ENCODE measurements at regions not wholly inside any gene's neighbourhood (a gene's known extent, or its start where the extent isn't known, plus 50 kb on each side); places are given as distances from the start of the nearest gene placed in this dataset.

DNA sequence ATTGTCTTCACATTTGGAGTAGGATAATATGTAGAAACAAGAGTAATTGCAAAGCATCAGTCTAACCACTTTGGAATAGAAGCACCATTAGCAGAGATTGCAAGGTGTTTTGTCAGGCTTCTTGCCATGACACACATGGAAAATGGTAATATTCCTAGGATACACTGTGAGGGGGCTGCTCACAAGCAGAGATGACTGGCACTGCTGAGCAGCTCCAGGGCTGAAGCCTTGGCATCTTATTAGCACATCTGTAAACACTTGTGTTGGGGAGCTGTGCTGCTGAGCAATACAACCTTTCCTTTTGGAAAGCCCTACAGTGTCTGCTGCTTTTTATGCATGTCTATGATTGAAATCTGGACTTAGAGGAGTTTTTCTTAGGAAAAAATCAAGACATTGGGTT, 602.2 kb downstream of the XIRP2 start:
- Histone ChIP-seq H3K4me1 (ENCODE audit: control insufficient read depth in 3 of 3, insufficient read depth in 3 of 3, low read length in 3 of 3) (peaks cover 3 to 10% (median 4%) of the 10 kb centered on the region in 3 donors), H3K36me3 (ENCODE audit: control insufficient read depth in 3 of 3, insufficient read depth in 3 of 3, low read length in 3 of 3) (no peaks in the 10 kb centered on the region), H3K27ac (ENCODE audit: low read depth, low read length) (no peak overlapping the region), H3K9ac (ENCODE audit: low read depth in 1 of 3, low read length in 3 of 3) (no peak overlapping the region), H3K4me3 (ENCODE audit: low read length in 3 of 3) (no peak overlapping the region), H3K27me3 (ENCODE audit: control insufficient read depth in 3 of 3, insufficient read depth in 3 of 3, low read length in 3 of 3) (no peaks in the 10 kb centered on the region), H3K9me3 (ENCODE audit: control insufficient read depth in 3 of 3, low read length in 3 of 3) (no peaks in the 10 kb centered on the region)

DNA sequence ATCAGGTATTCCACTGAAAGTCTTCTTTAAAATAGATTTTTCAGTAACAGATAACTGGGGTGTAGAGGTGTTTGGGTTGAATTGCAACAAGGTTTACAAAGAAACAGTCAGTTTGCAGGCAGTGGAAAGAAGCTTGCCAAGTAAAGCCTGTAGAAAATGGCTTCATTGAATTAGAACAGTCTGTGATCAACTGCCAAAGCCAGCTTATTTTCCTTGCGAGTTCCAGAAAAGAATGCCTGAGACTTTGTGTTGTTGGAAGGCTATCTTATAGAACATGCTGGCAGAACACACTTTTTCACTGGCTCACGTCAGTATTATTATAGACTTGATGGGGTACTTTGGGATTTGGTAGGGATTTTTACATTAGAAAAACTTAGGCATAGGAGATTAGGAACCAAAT, 601.0 kb downstream of the XIRP2 start:
- Histone ChIP-seq H3K4me1 (ENCODE audit: control insufficient read depth in 3 of 3, insufficient read depth in 3 of 3, low read length in 3 of 3) (peaks cover 3 to 10% (median 4%) of the 10 kb centered on the region in 3 donors), H3K27me3 (ENCODE audit: control insufficient read depth in 3 of 3, insufficient read depth in 3 of 3, low read length in 3 of 3) (no peaks in the 10 kb centered on the region), H3K9ac (ENCODE audit: low read depth in 1 of 3, low read length in 3 of 3) (no peak overlapping the region), H3K27ac (ENCODE audit: low read depth, low read length) (no peak overlapping the region), H3K9me3 (ENCODE audit: control insufficient read depth in 3 of 3, low read length in 3 of 3) (no peaks in the 10 kb centered on the region), H3K4me3 (ENCODE audit: low read length in 3 of 3) (no peak overlapping the region), H3K36me3 (ENCODE audit: control insufficient read depth in 3 of 3, insufficient read depth in 3 of 3, low read length in 3 of 3) (no peaks in the 10 kb centered on the region)

DNA sequence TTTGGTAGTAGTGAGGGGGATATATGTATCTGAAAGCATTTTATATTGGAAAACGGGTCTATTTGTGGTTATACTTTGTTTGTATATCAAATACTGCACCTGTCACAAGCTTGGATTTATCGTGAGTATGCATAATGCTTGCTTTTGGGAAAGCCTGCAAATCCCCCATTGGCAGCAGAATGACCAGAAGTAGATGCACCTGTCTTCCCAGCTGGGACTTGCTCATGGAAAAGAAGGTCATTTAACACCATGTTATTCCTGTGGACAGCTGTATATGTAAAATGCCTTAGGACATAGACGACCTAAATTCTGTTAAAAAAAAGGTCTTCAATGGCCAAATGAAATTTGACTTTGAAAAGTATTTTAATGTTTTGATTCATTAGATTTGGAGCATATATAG, 599.4 kb downstream of the XIRP2 start:
- Histone ChIP-seq H3K27me3 (ENCODE audit: control insufficient read depth in 3 of 3, insufficient read depth in 3 of 3, low read length in 3 of 3) (no peaks in the 10 kb centered on the region), H3K4me3 (ENCODE audit: low read length in 3 of 3) (no peak overlapping the region), H3K27ac (ENCODE audit: low read depth, low read length) (no peak overlapping the region), H3K4me1 (ENCODE audit: control insufficient read depth in 3 of 3, insufficient read depth in 3 of 3, low read length in 3 of 3) (peaks cover 3 to 10% (median 4%) of the 10 kb centered on the region in 3 donors), H3K9ac (ENCODE audit: low read depth in 1 of 3, low read length in 3 of 3) (no peak overlapping the region), H3K9me3 (ENCODE audit: control insufficient read depth in 3 of 3, low read length in 3 of 3) (no peaks in the 10 kb centered on the region), H3K36me3 (ENCODE audit: control insufficient read depth in 3 of 3, insufficient read depth in 3 of 3, low read length in 3 of 3) (no peaks in the 10 kb centered on the region)

DNA sequence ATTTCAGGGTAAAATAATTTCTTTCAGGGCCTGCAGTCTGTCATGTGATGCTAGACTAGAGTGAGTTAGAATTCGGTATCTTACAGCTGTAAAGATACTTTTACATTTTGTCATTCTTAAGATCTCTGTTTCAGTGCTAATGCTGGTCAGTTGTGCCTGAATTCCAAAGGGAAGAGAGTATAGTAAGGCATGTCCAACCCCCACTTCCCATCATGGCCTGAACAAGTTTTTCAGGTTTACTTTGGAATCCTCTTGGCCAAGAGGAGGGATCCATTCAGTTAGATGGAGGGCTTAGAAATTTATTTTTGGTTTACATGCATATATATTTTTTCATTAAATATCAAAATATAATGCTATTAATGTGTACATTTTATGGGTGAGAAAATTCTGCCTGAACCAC, 596.6 kb downstream of the XIRP2 start:
- H3K9ac ChIP-seq (ENCODE audit: low read depth in 1 of 3, low read length in 3 of 3): no peak overlapping the region
- no peaks in the 10 kb centered on the region for H3K36me3 ChIP-seq (ENCODE audit: control insufficient read depth in 3 of 3, insufficient read depth in 3 of 3, low read length in 3 of 3)
- H3K4me1 ChIP-seq (ENCODE audit: control insufficient read depth in 3 of 3, insufficient read depth in 3 of 3, low read length in 3 of 3): peaks cover 3 to 10% (median 4%) of the 10 kb centered on the region in 3 donors
- no peaks in the 10 kb centered on the region for H3K27me3 ChIP-seq (ENCODE audit: control insufficient read depth in 3 of 3, insufficient read depth in 3 of 3, low read length in 3 of 3)
- no peaks in the 10 kb centered on the region for H3K9me3 ChIP-seq (ENCODE audit: control insufficient read depth in 3 of 3, low read length in 3 of 3)
- H3K27ac ChIP-seq (ENCODE audit: low read depth, low read length): no peak overlapping the region
- H3K4me3 ChIP-seq (ENCODE audit: low read length in 3 of 3): no peak overlapping the region

DNA sequence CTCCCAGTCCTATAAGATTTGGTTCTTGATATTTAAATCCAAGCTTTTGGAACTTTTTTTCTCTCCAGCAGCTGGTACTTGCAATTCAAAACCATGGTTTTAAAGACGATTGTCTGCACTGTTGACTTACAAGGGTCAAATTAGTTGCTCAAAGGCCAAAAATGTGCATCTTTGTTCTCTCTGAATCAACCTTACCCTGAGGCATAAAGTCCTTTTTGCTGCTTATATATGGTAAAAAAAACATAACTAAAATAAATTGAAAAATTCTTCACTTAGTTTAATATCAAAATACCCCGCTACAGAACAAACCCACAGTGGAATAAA, 592.7 kb downstream of the XIRP2 start:
- Histone ChIP-seq H3K27ac (ENCODE audit: low read depth, low read length) (no peak overlapping the region), H3K9ac (ENCODE audit: low read depth in 1 of 3, low read length in 3 of 3) (no peak overlapping the region), H3K36me3 (ENCODE audit: control insufficient read depth in 3 of 3, insufficient read depth in 3 of 3, low read length in 3 of 3) (no peaks in the 10 kb centered on the region), H3K9me3 (ENCODE audit: control insufficient read depth in 3 of 3, low read length in 3 of 3) (no peaks in the 10 kb centered on the region), H3K27me3 (ENCODE audit: control insufficient read depth in 3 of 3, insufficient read depth in 3 of 3, low read length in 3 of 3) (no peaks in the 10 kb centered on the region), H3K4me3 (ENCODE audit: low read length in 3 of 3) (peak overlapping the region in 1 of 3 donors; percentile 20), H3K4me1 (ENCODE audit: control insufficient read depth in 3 of 3, insufficient read depth in 3 of 3, low read length in 3 of 3) (no peaks in the 10 kb centered on the region)

DNA sequence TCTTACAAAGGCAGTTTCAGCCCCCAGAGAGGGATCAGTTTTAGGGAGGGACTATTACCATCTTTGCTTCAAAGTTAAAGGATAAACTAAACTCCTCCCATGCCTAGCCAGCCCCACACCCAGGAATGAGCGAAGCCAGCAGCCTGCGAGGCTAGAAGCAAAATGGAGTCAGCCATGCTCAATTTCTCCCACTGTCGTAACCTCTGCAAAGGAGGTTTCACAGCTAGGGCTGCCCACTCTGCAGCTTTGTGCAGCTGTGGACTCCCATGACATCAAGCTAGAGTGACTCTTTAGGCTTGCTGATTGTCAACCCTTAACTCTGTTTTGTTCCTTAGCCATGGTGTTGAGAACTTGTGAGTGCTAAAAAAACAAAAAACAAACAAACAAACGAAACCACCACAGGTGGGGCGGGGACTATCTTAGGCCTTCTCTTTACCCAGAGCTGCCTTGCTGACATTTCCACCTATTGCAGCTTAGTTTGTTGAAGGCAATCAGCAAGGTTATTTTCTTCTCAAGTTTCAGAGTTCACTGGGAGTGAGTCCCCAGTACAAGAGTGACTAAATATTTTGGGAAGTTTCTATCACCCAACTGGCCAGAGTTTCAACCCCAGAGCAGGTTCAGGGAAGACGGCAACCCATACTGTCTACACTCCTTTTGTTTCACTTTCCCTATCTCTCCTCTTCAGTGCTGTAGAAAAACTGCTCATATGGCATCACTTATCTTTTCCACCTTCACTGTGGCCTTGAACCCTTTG, 592.1 kb downstream of the XIRP2 start:
- H3K36me3 ChIP-seq (ENCODE audit: control insufficient read depth in 3 of 3, insufficient read depth in 3 of 3, low read length in 3 of 3): no peaks in the 10 kb centered on the region
- H3K4me3 ChIP-seq (ENCODE audit: low read length in 3 of 3): peak overlapping the region in 1 of 3 donors; percentile 20
- no peak overlapping the region for H3K27ac ChIP-seq (ENCODE audit: low read depth, low read length)
- H3K27me3 ChIP-seq (ENCODE audit: control insufficient read depth in 3 of 3, insufficient read depth in 3 of 3, low read length in 3 of 3): no peaks in the 10 kb centered on the region
- no peaks in the 10 kb centered on the region for H3K9me3 ChIP-seq (ENCODE audit: control insufficient read depth in 3 of 3, low read length in 3 of 3)
- H3K4me1 ChIP-seq (ENCODE audit: control insufficient read depth in 3 of 3, insufficient read depth in 3 of 3, low read length in 3 of 3): no peaks in the 10 kb centered on the region
- no peak overlapping the region for H3K9ac ChIP-seq (ENCODE audit: low read depth in 1 of 3, low read length in 3 of 3)

DNA sequence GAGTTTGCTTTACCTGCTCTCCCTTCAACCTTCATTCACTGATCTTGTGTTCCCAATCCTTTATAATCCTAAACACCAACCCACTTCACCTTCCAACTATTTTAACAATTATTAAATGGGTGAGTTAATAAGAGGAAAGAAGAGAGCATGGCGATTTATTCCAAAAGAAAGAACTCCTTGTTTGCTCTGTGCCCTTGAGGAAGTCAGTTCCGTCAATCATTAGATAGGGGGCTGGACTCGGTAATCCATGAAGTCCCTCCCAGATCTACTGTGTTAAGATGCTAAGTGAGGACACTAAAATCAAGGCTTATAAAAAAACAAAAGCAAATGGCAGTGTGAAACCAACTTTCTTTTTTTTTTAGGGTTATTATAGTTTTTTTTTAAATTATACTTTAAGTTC, 589.9 kb downstream of the XIRP2 start:
- Histone ChIP-seq H3K36me3 (ENCODE audit: control insufficient read depth in 3 of 3, insufficient read depth in 3 of 3, low read length in 3 of 3) (no peaks in the 10 kb centered on the region), H3K9me3 (ENCODE audit: control insufficient read depth in 3 of 3, low read length in 3 of 3) (no peaks in the 10 kb centered on the region), H3K27me3 (ENCODE audit: control insufficient read depth in 3 of 3, insufficient read depth in 3 of 3, low read length in 3 of 3) (no peaks in the 10 kb centered on the region), H3K4me1 (ENCODE audit: control insufficient read depth in 3 of 3, insufficient read depth in 3 of 3, low read length in 3 of 3) (no peaks in the 10 kb centered on the region), H3K4me3 (ENCODE audit: low read length in 3 of 3) (no peak overlapping the region), H3K9ac (ENCODE audit: low read depth in 1 of 3, low read length in 3 of 3) (no peak overlapping the region), H3K27ac (ENCODE audit: low read depth, low read length) (no peak overlapping the region)

DNA sequence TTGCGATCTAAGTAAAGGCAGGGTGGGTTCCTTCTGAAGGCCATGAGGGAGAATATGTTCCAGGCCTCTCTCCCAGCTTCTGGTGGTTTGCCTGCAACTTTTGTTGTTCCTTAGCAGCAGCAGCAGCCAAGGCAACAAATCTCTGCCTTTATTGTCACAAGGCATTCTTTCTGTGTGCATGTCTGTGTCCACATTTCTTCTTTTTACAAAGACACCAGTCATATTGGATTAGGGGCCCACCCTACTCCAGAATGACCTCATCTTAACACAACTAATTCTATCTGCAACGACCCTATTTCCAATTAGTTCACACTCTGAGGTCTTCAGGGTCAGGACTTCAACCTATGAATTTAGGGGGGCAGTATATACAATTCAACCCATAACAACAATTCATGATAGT, 587.5 kb downstream of the XIRP2 start:
- Histone ChIP-seq H3K9me3 (ENCODE audit: control insufficient read depth in 3 of 3, low read length in 3 of 3) (no peaks in the 10 kb centered on the region), H3K36me3 (ENCODE audit: control insufficient read depth in 3 of 3, insufficient read depth in 3 of 3, low read length in 3 of 3) (no peaks in the 10 kb centered on the region), H3K4me3 (ENCODE audit: low read length in 3 of 3) (no peak overlapping the region), H3K4me1 (ENCODE audit: control insufficient read depth in 3 of 3, insufficient read depth in 3 of 3, low read length in 3 of 3) (no peaks in the 10 kb centered on the region), H3K27ac (ENCODE audit: low read depth, low read length) (no peak overlapping the region), H3K9ac (ENCODE audit: low read depth in 1 of 3, low read length in 3 of 3) (no peak overlapping the region), H3K27me3 (ENCODE audit: control insufficient read depth in 3 of 3, insufficient read depth in 3 of 3, low read length in 3 of 3) (no peaks in the 10 kb centered on the region)

DNA sequence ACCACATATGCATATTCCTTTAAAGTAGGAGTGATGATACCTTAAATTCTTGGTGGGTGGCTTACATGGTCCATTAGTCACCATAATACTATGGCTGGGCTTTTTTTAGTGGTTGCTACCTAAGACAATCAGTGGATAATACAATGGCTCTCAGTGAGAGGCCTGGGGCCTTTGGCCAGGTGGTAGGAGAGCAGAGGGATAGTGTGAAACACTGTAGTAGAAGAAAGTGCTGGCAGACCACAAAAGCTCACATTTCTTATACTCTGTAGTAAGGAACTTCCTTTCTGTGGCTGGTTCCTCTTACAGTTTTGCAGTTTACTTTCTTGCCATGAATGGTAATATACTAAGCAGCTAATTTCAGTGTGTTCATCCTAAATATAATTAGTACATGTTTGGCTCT, 583.5 kb downstream of the XIRP2 start:
- Histone ChIP-seq H3K27ac (ENCODE audit: low read depth, low read length) (no peak overlapping the region), H3K36me3 (ENCODE audit: control insufficient read depth in 3 of 3, insufficient read depth in 3 of 3, low read length in 3 of 3) (no peaks in the 10 kb centered on the region), H3K4me1 (ENCODE audit: control insufficient read depth in 3 of 3, insufficient read depth in 3 of 3, low read length in 3 of 3) (no peaks in the 10 kb centered on the region), H3K4me3 (ENCODE audit: low read length in 3 of 3) (no peak overlapping the region), H3K27me3 (ENCODE audit: control insufficient read depth in 3 of 3, insufficient read depth in 3 of 3, low read length in 3 of 3) (no peaks in the 10 kb centered on the region), H3K9ac (ENCODE audit: low read depth in 1 of 3, low read length in 3 of 3) (no peak overlapping the region), H3K9me3 (ENCODE audit: control insufficient read depth in 3 of 3, low read length in 3 of 3) (no peaks in the 10 kb centered on the region)

DNA sequence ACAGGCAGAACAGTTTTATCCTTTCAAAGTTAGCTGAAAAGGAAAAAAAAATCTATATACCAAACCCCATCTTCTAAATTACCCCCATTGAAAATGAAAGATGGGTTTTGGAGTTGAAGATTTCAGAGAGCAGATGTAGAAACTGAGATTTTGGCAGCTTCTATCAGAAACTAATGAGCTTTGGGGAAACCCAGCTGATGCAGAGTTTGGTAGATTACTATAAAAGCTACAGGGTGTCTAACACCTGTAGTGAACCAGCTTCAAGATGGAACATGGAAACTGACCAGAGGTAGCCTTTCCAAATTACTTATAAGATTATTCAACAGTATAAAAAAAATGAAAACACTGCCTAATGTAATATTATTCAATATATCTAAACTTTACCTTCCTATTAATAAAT, 583.1 kb downstream of the XIRP2 start:
- H3K36me3 ChIP-seq (ENCODE audit: control insufficient read depth in 3 of 3, insufficient read depth in 3 of 3, low read length in 3 of 3): no peaks in the 10 kb centered on the region
- no peaks in the 10 kb centered on the region for H3K9me3 ChIP-seq (ENCODE audit: control insufficient read depth in 3 of 3, low read length in 3 of 3)
- no peak overlapping the region for H3K4me3 ChIP-seq (ENCODE audit: low read length in 3 of 3)
- no peaks in the 10 kb centered on the region for H3K4me1 ChIP-seq (ENCODE audit: control insufficient read depth in 3 of 3, insufficient read depth in 3 of 3, low read length in 3 of 3)
- no peak overlapping the region for H3K9ac ChIP-seq (ENCODE audit: low read depth in 1 of 3, low read length in 3 of 3)
- H3K27me3 ChIP-seq (ENCODE audit: control insufficient read depth in 3 of 3, insufficient read depth in 3 of 3, low read length in 3 of 3): no peaks in the 10 kb centered on the region
- no peak overlapping the region for H3K27ac ChIP-seq (ENCODE audit: low read depth, low read length)
